ENCODE measurements at regions not wholly inside any gene's neighbourhood (a gene's known extent, or its start where the extent isn't known, plus 50 kb on each side); places are given as distances from the start of the nearest gene placed in this dataset.
"Not testable (repeated sequence)": the region's sequence is repeated elsewhere in the genome, so short reads cannot be mapped to it uniquely, and the experiment has no call there.

DNA sequence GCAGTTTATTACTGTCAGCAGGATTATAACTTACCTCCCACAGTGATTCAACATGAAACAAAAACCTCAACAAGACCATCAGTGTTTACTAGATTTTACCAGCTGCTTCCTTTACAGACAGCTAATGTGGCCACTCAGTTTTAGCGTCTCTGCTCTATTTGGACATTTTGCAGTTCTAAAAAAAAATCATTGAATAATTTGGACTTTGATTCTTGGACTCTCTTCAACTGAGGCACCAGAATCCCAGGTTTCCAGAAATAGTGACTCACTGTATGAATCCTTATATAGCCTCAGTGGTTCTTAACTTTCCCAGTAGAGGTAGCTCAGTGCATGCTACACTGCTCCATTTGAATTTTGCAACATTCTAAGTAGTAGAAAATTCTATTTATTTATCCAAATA is 317.4 kb upstream of the PLGLB1 start:
- TF ChIP-seq, protein P1, sequence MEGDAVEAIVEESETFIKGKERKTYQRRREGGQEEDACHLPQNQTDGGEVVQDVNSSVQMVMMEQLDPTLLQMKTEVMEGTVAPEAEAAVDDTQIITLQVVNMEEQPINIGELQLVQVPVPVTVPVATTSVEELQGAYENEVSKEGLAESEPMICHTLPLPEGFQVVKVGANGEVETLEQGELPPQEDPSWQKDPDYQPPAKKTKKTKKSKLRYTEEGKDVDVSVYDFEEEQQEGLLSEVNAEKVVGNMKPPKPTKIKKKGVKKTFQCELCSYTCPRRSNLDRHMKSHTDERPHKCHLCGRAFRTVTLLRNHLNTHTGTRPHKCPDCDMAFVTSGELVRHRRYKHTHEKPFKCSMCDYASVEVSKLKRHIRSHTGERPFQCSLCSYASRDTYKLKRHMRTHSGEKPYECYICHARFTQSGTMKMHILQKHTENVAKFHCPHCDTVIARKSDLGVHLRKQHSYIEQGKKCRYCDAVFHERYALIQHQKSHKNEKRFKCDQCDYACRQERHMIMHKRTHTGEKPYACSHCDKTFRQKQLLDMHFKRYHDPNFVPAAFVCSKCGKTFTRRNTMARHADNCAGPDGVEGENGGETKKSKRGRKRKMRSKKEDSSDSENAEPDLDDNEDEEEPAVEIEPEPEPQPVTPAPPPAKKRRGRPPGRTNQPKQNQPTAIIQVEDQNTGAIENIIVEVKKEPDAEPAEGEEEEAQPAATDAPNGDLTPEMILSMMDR (IDR thresholded peaks at IDR 0.05) = not testable (repeated sequence)
- TF ChIP-seq POLR2A (IDR thresholded peaks at IDR 0.05) = not testable (repeated sequence)
